ENCODE measurements at regions not wholly inside any gene's neighbourhood (a gene's known extent, or its start where the extent isn't known, plus 50 kb on each side); places are given as distances from the start of the nearest gene placed in this dataset.

DNA sequence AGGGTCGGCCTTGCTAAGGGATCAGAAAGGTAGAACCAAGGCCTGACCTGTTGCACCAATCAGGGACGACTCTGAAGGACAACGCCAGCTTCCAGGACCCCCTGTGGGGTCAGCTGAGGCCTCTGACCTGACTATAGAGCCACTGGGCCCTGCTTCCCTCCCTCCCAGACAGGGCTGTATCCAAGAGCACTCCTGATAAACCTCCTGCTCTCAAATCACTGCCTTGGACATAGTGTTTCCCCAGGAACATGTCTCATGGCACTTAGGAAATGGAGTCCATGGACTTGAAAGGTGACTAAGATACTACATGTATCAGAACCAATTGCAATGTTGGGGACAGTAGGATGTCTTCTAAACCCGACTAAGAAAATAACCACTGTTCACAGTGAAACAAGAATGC is 117.8 kb upstream of the OPCML start:
- TF ChIP-seq, protein P1, sequence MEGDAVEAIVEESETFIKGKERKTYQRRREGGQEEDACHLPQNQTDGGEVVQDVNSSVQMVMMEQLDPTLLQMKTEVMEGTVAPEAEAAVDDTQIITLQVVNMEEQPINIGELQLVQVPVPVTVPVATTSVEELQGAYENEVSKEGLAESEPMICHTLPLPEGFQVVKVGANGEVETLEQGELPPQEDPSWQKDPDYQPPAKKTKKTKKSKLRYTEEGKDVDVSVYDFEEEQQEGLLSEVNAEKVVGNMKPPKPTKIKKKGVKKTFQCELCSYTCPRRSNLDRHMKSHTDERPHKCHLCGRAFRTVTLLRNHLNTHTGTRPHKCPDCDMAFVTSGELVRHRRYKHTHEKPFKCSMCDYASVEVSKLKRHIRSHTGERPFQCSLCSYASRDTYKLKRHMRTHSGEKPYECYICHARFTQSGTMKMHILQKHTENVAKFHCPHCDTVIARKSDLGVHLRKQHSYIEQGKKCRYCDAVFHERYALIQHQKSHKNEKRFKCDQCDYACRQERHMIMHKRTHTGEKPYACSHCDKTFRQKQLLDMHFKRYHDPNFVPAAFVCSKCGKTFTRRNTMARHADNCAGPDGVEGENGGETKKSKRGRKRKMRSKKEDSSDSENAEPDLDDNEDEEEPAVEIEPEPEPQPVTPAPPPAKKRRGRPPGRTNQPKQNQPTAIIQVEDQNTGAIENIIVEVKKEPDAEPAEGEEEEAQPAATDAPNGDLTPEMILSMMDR (IDR thresholded peaks at IDR 0.05; ENCODE audit: low read length) = no peak
- TF ChIP-seq EZH2 (IDR thresholded peaks at IDR 0.05; ENCODE audit: borderline replicate concordance, low read length) = no peak
